ENCODE measurements at regions not wholly inside any gene's neighbourhood (a gene's known extent, or its start where the extent isn't known, plus 50 kb on each side); places are given as distances from the start of the nearest gene placed in this dataset.
"Not testable (repeated sequence)": the region's sequence is repeated elsewhere in the genome, so short reads cannot be mapped to it uniquely, and the experiment has no call there.

- H3K9me3 Mint-ChIP-seq, result peaks cover 2% of the 10 kb centered on the region
- no peaks in the 10 kb centered on the region for H3K36me3 Mint-ChIP-seq
- no peak overlapping the region for H3K4me3 Mint-ChIP-seq
- H3K27ac Mint-ChIP-seq, result no peak overlapping the region
- POLR2A ChIA-PET, result no interaction called here
- DNase-seq, result no peak
- no peak for ATAC-seq (ENCODE audit: low read depth)
- no peaks in the 10 kb centered on the region for H3K27me3 Mint-ChIP-seq
- no peaks in the 10 kb centered on the region for H3K4me1 Mint-ChIP-seq
Observed at GRCh38 chr7:124246262-124246863, 213.5 kb upstream of the TMEM229A start.

GRCh38 chr7:124244469-124244868 is 211.6 kb upstream of the TMEM229A start:
- H3K4me3 Mint-ChIP-seq; POLR2A ChIA-PET; H3K27me3 Mint-ChIP-seq; DNase-seq; H3K27ac Mint-ChIP-seq; H3K36me3 Mint-ChIP-seq; H3K4me1 Mint-ChIP-seq; H3K9me3 Mint-ChIP-seq; ATAC-seq (ENCODE audit: low read depth): not testable (repeated sequence)

DNA sequence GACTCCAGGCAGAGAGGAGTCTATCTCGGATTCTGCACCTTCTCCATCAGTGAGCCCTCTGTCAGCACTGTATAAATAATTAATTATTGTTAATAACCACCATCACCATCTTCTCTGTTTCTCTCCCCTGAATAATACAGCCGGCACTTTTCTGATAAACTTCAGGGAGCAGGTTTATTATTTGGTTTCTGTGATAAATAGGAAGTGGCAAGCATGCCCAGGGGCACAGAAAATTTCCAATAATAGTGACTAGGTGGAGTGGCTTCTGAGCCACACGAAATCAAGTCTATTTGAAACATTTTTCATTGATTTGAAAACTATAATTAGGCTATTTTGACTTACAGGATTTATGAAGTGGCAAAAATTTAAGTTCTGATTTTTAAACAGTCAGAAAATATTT is 186.8 kb upstream of the TMEM229A start:
- no peak for ATAC-seq (ENCODE audit: low read depth)
- DNase-seq, result no peak
- Mint-ChIP-seq H3K9me3 (peaks cover 2% of the 10 kb centered on the region), H3K4me1 (no peaks in the 10 kb centered on the region), H3K27ac (no peak overlapping the region), H3K4me3 (no peak overlapping the region), H3K27me3 (no peaks in the 10 kb centered on the region), H3K36me3 (no peaks in the 10 kb centered on the region)
- POLR2A ChIA-PET, result no interaction called here

DNA sequence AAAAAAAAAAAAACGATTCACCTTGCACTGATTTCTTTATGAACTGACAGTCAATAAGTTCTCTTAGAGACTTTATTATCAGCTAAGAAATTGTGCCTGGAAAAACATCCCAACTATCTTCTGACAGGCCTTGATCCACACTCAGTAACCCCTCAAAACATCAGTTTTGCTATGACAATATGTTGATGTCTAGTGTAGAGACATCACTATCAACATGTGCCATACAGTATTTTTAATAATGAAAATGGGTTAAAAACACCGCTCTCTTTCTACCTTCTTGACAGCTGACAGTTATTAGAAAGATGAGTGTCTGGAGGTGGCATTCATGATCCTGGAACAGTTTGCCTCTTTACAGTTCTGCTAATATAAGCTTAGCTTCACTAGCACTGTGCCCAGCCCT is 175.8 kb upstream of the TMEM229A start:
- no peaks in the 10 kb centered on the region for H3K36me3 Mint-ChIP-seq
- H3K9me3 Mint-ChIP-seq, result peaks cover 2% of the 10 kb centered on the region
- ATAC-seq (ENCODE audit: low read depth) (no peak), DNase-seq (no peak)
- POLR2A ChIA-PET, result interaction anchor here (0.6 kb wide), 1 partner anchor 16 kb away, joined by 3 read pairs; no protein-coding TSS in a partner anchor
- no peak overlapping the region for H3K4me3 Mint-ChIP-seq
- no peak overlapping the region for H3K27ac Mint-ChIP-seq
- H3K27me3 Mint-ChIP-seq, result no peaks in the 10 kb centered on the region
- no peaks in the 10 kb centered on the region for H3K4me1 Mint-ChIP-seq

GRCh38 chr7:124208173-124208572 is 175.3 kb upstream of the TMEM229A start:
- H3K4me3 Mint-ChIP-seq, result no peak overlapping the region
- H3K36me3 Mint-ChIP-seq, result no peaks in the 10 kb centered on the region
- H3K4me1 Mint-ChIP-seq, result no peaks in the 10 kb centered on the region
- H3K27ac Mint-ChIP-seq, result no peak overlapping the region
- DNase-seq, result no peak
- ATAC-seq (ENCODE audit: low read depth), result no peak
- POLR2A ChIA-PET, result no interaction called here
- H3K9me3 Mint-ChIP-seq, result peaks cover 2% of the 10 kb centered on the region
- no peaks in the 10 kb centered on the region for H3K27me3 Mint-ChIP-seq

DNA sequence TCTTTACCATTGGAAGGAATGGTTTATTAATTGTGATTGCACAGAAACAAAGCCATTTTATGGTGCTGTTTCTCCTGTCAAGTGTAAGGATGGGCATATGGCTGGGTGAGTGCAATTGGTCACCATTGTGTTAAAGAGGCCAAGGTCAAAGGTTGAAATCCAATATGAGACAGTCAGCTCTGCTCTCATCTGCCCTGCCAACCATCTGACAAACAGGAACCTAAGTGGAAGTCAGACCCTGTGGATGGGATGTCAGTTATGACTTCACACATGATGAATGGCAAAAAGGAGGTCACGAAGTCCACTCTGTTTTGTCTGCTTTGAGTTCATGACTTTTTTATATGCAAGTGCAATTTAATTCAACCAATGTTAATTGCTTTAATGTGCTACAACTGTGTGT is 172.7 kb upstream of the TMEM229A start:
- DNase-seq, result no peak
- Mint-ChIP-seq H3K27ac (no peak overlapping the region), H3K9me3 (peaks cover 2% of the 10 kb centered on the region), H3K36me3 (no peaks in the 10 kb centered on the region), H3K4me3 (no peak overlapping the region), H3K27me3 (no peaks in the 10 kb centered on the region), H3K4me1 (no peaks in the 10 kb centered on the region)
- POLR2A ChIA-PET, result no interaction called here
- no peak for ATAC-seq (ENCODE audit: low read depth)

DNA sequence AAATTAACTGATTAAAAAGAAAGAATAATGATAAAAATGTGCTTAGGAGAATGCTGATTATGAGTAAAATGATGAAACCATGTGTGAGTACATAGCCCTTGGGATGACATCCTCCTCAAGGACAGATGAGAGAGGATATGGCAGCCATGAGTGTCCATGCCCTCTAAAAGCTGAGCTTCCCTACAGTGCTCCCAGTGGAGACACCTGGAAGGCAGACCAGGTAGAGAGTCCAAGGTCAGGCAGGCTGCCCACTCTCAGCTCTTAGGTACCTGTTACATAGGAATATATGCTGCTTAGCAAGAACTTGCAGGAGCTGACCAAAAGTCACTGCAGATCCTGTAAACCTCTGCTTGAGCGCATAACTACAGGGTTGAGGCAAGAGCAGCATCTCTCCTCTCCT is 169.7 kb upstream of the TMEM229A start:
- no peak for DNase-seq
- H3K27ac Mint-ChIP-seq, result no peak overlapping the region
- POLR2A ChIA-PET, result no interaction called here
- H3K4me1 Mint-ChIP-seq, result no peaks in the 10 kb centered on the region
- no peaks in the 10 kb centered on the region for H3K27me3 Mint-ChIP-seq
- H3K36me3 Mint-ChIP-seq, result no peaks in the 10 kb centered on the region
- no peak overlapping the region for H3K4me3 Mint-ChIP-seq
- peaks cover 2% of the 10 kb centered on the region for H3K9me3 Mint-ChIP-seq
- ATAC-seq (ENCODE audit: low read depth), result no peak

GRCh38 chr7:124201768-124202349 is 169.0 kb upstream of the TMEM229A start:
- Mint-ChIP-seq H3K4me3 (no peak overlapping the region), H3K36me3 (no peaks in the 10 kb centered on the region), H3K27ac (no peak overlapping the region), H3K4me1 (no peaks in the 10 kb centered on the region), H3K9me3 (peaks cover 2% of the 10 kb centered on the region), H3K27me3 (no peaks in the 10 kb centered on the region)
- no peak for ATAC-seq (ENCODE audit: low read depth)
- POLR2A ChIA-PET, result no interaction called here
- DNase-seq, result no peak

DNA sequence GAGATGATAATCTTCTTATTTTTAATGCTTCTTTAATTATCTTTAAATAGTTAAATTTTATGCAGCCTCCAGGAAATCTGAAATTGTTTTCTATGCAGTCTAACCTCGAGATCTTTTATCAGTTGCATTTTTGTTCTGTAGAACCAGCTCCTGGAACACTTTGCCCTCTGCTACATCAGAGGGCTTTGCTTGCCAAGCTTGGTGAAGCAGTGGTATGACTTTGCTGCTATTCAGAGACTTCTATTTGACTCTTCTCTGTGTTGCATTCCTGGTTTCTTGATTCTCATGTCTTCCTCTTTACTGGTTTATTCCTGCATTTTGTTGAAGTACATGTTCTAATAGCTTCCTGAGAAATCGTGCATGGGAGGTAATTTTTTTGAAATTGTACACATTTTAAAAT is 163.7 kb upstream of the TMEM229A start:
- ATAC-seq (ENCODE audit: low read depth) (no peak), DNase-seq (no peak)
- Mint-ChIP-seq H3K4me1 (no peaks in the 10 kb centered on the region), H3K27ac (no peak overlapping the region), H3K4me3 (no peak overlapping the region), H3K9me3 (peaks cover 2% of the 10 kb centered on the region), H3K27me3 (no peaks in the 10 kb centered on the region), H3K36me3 (no peaks in the 10 kb centered on the region)
- POLR2A ChIA-PET, result no interaction called here

DNA sequence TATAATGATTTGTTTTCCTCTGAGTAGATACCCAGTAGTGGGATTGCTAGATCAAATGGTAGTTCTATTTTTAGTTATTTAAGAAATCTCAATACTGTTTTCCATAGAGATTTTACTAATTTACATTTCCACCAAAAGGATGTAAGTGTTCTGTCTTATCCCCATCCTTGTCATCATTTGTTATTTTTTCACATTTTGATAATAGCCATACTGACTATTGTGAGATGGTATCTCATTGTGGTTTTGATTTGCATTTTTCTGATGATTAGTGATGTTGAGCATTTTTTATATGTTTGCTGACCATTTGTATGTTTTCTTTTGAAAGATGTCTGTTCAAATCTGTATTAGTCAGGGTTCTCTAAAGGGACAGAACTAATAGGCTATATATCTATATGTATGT is 160.0 kb upstream of the TMEM229A start:
- no peak for DNase-seq
- Mint-ChIP-seq H3K27ac (no peak overlapping the region), H3K36me3 (no peaks in the 10 kb centered on the region), H3K9me3 (peaks cover 1% of the 10 kb centered on the region), H3K4me3 (no peak overlapping the region), H3K4me1 (no peaks in the 10 kb centered on the region), H3K27me3 (no peaks in the 10 kb centered on the region)
- ATAC-seq (ENCODE audit: low read depth), result no peak
- POLR2A ChIA-PET, result interaction anchor here (0.5 kb wide), 1 partner anchor 16 kb away, joined by 3 read pairs; no protein-coding TSS in a partner anchor

DNA sequence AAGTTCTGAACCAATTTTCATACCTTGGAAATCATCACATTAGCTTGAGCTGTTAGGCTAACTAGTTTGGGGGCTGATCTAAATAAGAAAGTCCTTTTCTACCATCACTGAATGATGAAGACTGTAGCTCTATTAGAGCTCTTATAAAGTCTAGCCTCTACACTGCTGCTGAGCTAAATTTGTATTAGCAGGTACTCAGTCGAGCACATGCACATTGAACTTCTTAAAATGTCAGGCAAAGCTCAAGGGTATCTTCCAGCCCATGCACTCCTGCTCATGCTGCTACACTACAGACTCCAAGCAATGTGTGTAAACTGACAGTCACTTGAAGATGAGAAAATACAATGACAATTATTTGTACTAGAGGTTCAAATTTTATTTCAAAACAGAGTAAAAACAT is 158.8 kb upstream of the TMEM229A start:
- POLR2A ChIA-PET, result no interaction called here
- no peaks in the 10 kb centered on the region for H3K36me3 Mint-ChIP-seq
- no peaks in the 10 kb centered on the region for H3K27me3 Mint-ChIP-seq
- H3K4me1 Mint-ChIP-seq, result no peaks in the 10 kb centered on the region
- ATAC-seq (ENCODE audit: low read depth) (no peak), DNase-seq (no peak)
- H3K27ac Mint-ChIP-seq, result no peak overlapping the region
- peaks cover 1% of the 10 kb centered on the region for H3K9me3 Mint-ChIP-seq
- H3K4me3 Mint-ChIP-seq, result no peak overlapping the region

- POLR2A ChIA-PET, result no interaction called here
- H3K9me3 Mint-ChIP-seq, result peaks cover 1% of the 10 kb centered on the region
- H3K27me3 Mint-ChIP-seq, result no peaks in the 10 kb centered on the region
- no peak for DNase-seq
- no peak overlapping the region for H3K4me3 Mint-ChIP-seq
- H3K36me3 Mint-ChIP-seq, result no peaks in the 10 kb centered on the region
- H3K4me1 Mint-ChIP-seq, result no peaks in the 10 kb centered on the region
- no peak overlapping the region for H3K27ac Mint-ChIP-seq
- no peak for ATAC-seq (ENCODE audit: low read depth)
Observed at GRCh38 chr7:124191030-124191429, 158.2 kb upstream of the TMEM229A start.

- POLR2A ChIA-PET, result no interaction called here
- ATAC-seq (ENCODE audit: low read depth) (no peak), DNase-seq (no peak)
- Mint-ChIP-seq H3K27ac (no peak overlapping the region), H3K27me3 (no peaks in the 10 kb centered on the region), H3K4me1 (no peaks in the 10 kb centered on the region), H3K9me3 (peaks cover 1% of the 10 kb centered on the region), H3K36me3 (no peaks in the 10 kb centered on the region), H3K4me3 (no peak overlapping the region)
Observed at GRCh38 chr7:124188576-124188975, 155.7 kb upstream of the TMEM229A start.

DNA sequence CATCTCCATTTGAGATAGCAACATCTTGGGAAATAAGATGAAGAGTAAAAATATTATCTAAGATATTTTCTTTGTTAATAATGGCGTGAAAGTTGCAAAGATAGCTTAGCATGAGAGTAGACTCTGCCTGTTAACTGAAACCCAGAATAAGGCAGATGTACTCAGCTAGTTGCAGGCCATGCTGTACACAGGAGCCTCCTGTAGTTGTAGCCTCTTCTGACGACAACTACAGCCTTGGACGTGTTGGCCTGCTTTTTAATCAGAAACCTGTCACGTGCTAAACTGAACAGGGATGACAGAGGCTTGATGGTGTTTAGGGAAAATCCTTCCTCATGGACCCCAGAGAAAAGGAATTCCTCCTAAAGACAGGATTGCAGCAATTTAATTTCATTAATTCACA is 155.1 kb upstream of the TMEM229A start:
- Mint-ChIP-seq H3K4me3 (no peak overlapping the region), H3K27ac (no peak overlapping the region), H3K4me1 (no peaks in the 10 kb centered on the region), H3K36me3 (no peaks in the 10 kb centered on the region), H3K27me3 (no peaks in the 10 kb centered on the region), H3K9me3 (peaks cover 1% of the 10 kb centered on the region)
- POLR2A ChIA-PET, result no interaction called here
- DNase-seq (no peak), ATAC-seq (ENCODE audit: low read depth) (no peak)

- DNase-seq (no peak), ATAC-seq (ENCODE audit: low read depth) (no peak)
- Mint-ChIP-seq H3K9me3 (peaks cover under 1% of the 10 kb centered on the region), H3K4me3 (no peak overlapping the region), H3K27me3 (no peaks in the 10 kb centered on the region), H3K27ac (no peak overlapping the region), H3K36me3 (no peaks in the 10 kb centered on the region), H3K4me1 (no peaks in the 10 kb centered on the region)
- POLR2A ChIA-PET, result no interaction called here
Observed at GRCh38 chr7:124183649-124184048, 150.8 kb upstream of the TMEM229A start.
